ENCODE measurements at regions not wholly inside any gene's neighbourhood (a gene's known extent, or its start where the extent isn't known, plus 50 kb on each side); places are given as distances from the start of the nearest gene placed in this dataset.

- no peak for TF ChIP-seq CTCF (conservative IDR thresholded peaks at IDR 0.05; ENCODE audit: low read length)
- TF ChIP-seq EZH2phosphoT487 (IDR thresholded peaks at IDR 0.05; ENCODE audit: borderline replicate concordance, low read depth, low read length): no peak
These were observed 97.1 kb upstream of the ASTN2 start for GRCh38 chr9:117511852-117512481.
